Smooth muscle cell (in vitro differentiated cells): ENCODE measurements at regions not wholly inside any gene's neighbourhood (a gene's known extent, or its start where the extent isn't known, plus 50 kb on each side); places are given as distances from the start of the nearest gene placed in this dataset.

Experiments
- DNase-seq: peaks from one replicate; lab custom pipeline; 2025; ENCODE audit not compliant: unreplicated experiment; lab: John Stamatoyannopoulos, UW
- H2AFZ ChIP-seq: fragments of 200-600 bp; sonication (generic); 2 replicates; pipeline ENCODE4 v1.6.0; 2016; ENCODE audit warnings: antibody characterized with exemption, low read depth, mild to moderate bottlenecking
- H3F3A ChIP-seq: fragments of 200-600 bp; sonication (generic); 2 replicates; pipeline ENCODE4 v1.6.0; 2017; ENCODE audit warnings: antibody characterized with exemption, low read depth
- H3K27ac ChIP-seq: fragments of 200-600 bp; sonication (generic); 2 replicates; pipeline ENCODE4 v1.5.1; 2016; ENCODE audit warnings: low read depth, mild to moderate bottlenecking
- H3K27me3 ChIP-seq: fragments of 200-600 bp; sonication (generic); 2 replicates; pipeline ENCODE4 v1.6.1; 2016; ENCODE audit warnings: low read depth, mild to moderate bottlenecking
- H3K36me3 ChIP-seq: fragments of 200-600 bp; sonication (generic); 2 replicates; pipeline ENCODE4 v1.5.1; 2016; ENCODE audit warnings: low read depth
- H3K4me1 ChIP-seq: fragments of 200-600 bp; sonication (generic); 2 replicates; pipeline ENCODE4 v1.5.1; 2016; ENCODE audit warnings: low read depth
- H3K4me2 ChIP-seq: fragments of 200-600 bp; sonication (generic); 2 replicates; pipeline ENCODE4 v1.6.0; 2016; ENCODE audit warnings: mild to moderate bottlenecking
- H3K4me3 ChIP-seq: fragments of 200-600 bp; sonication (generic); 2 replicates; pipeline ENCODE4 v1.5.1; 2016; ENCODE audit warnings: mild to moderate bottlenecking
- H3K79me2 ChIP-seq: fragments of 200-600 bp; sonication (generic); 2 replicates; pipeline ENCODE4 v1.6.0; 2016; ENCODE audit warnings: low read depth, mild to moderate bottlenecking
- H3K9ac ChIP-seq: fragments of 200-600 bp; sonication (generic); 2 replicates; pipeline ENCODE4 v1.6.0; 2016; ENCODE audit warnings: low read depth
- H3K9me3 ChIP-seq: fragments of 200-600 bp; sonication (generic); replicated peaks from 2 replicates; pipeline ENCODE4 v1.5.1; 2016; ENCODE audit warnings: low read depth
- H4K20me1 ChIP-seq: fragments of 200-600 bp; sonication (generic); 2 replicates; pipeline ENCODE4 v1.6.0; 2016; ENCODE audit warnings: low read depth
- WGBS: methylation state at CpG from one replicate; pipeline ENCODE4 v1.1.7; 2016; ENCODE audit warnings: low lambda C conversion rate; 5-methylcytosine and 5-hydroxymethylcytosine counted together
- TF ChIP-seq, protein P1 (sequence below): fragments of 200-600 bp; sonication (generic); IDR thresholded peaks from 2 replicates; pipeline ENCODE4 v1.5.1; 2017; ENCODE audit warnings: borderline replicate concordance, mild to moderate bottlenecking, antibody characterized with exemption; ENCODE audit not compliant: insufficient read depth, poor library complexity, severe bottlenecking

DNA sequence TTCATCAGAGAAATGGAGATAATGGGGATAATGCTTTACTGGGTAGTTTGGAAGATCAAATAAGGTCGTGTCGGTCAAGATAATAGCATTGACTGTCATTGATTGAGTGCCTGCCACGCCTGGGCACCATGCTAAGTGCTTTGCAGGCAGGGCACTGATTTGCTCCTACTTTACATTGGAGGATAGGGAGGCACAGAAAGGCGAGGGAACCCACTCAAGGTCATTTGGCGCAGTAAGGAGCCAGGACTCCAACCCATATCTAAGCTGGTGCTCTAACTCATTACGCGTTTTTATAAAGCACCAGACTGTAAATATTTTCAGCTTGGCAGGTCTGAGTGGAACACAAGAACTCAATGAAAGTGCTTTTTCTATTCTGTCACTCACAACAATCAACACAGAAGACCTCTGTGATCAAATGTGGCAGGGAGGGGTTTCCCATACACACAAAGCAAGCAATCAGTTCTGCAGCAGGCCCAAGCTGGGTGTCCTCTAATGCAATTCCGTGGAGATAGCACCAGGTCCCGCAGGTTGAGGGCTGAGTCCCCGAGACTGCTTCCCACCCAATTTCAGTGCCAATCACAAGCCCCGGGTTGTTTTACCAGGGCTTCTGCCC lies 373.6 kb downstream of the CDH26 start:
- no peaks in the 10 kb centered on the region for H3K79me2 ChIP-seq
- TF ChIP-seq, protein P1, sequence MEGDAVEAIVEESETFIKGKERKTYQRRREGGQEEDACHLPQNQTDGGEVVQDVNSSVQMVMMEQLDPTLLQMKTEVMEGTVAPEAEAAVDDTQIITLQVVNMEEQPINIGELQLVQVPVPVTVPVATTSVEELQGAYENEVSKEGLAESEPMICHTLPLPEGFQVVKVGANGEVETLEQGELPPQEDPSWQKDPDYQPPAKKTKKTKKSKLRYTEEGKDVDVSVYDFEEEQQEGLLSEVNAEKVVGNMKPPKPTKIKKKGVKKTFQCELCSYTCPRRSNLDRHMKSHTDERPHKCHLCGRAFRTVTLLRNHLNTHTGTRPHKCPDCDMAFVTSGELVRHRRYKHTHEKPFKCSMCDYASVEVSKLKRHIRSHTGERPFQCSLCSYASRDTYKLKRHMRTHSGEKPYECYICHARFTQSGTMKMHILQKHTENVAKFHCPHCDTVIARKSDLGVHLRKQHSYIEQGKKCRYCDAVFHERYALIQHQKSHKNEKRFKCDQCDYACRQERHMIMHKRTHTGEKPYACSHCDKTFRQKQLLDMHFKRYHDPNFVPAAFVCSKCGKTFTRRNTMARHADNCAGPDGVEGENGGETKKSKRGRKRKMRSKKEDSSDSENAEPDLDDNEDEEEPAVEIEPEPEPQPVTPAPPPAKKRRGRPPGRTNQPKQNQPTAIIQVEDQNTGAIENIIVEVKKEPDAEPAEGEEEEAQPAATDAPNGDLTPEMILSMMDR: no peak
- WGBS: 81% methylated on average over 11 of the region's 11 CpGs
- H2AFZ ChIP-seq: no peak overlapping the region
- no peak overlapping the region for H3K4me3 ChIP-seq
- no peak overlapping the region for H3K9ac ChIP-seq
- H3K4me1 ChIP-seq: no peaks in the 10 kb centered on the region
- H3K27me3 ChIP-seq: no peaks in the 10 kb centered on the region
- no peak overlapping the region for H3K4me2 ChIP-seq
- H3K36me3 ChIP-seq: no peaks in the 10 kb centered on the region
- H3F3A ChIP-seq: no peaks in the 10 kb centered on the region
- H4K20me1 ChIP-seq: no peaks in the 10 kb centered on the region
- no peak for DNase-seq
- H3K9me3 ChIP-seq: no peaks in the 10 kb centered on the region
- H3K27ac ChIP-seq: no peak overlapping the region

DNA sequence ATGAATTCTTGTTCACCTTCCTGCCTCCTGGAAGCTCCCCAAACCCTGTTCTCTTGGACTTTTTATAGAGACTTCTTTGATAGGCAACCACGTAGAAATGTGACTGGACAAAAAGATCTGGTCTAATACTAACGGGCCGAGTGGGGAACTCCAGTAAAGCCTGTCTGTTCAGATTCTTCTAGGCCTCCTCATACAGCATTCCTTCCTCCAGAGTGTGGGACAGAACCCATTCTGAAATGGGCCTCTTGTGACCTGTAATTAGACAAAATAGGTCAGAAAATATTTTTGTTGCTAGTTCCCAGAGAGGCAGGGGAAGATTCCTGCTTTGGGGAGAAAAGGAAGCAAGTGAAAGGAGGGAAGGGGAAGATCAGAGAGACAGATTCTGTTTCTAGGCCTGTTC lies 374.3 kb downstream of the CDH26 start:
- H4K20me1 ChIP-seq: no peaks in the 10 kb centered on the region
- TF ChIP-seq, protein P1: no peak
- H3K9ac ChIP-seq: no peak overlapping the region
- no peaks in the 10 kb centered on the region for H3K79me2 ChIP-seq
- no peaks in the 10 kb centered on the region for H3K27me3 ChIP-seq
- H3K4me2 ChIP-seq: no peak overlapping the region
- H3K4me1 ChIP-seq: no peaks in the 10 kb centered on the region
- H3K4me3 ChIP-seq: no peak overlapping the region
- no peak overlapping the region for H3K27ac ChIP-seq
- WGBS: 69% methylated on average over 3 of the region's 3 CpGs
- H3K9me3 ChIP-seq: no peaks in the 10 kb centered on the region
- no peaks in the 10 kb centered on the region for H3K36me3 ChIP-seq
- no peak overlapping the region for H2AFZ ChIP-seq
- no peaks in the 10 kb centered on the region for H3F3A ChIP-seq
- DNase-seq: no peak

- no peak for DNase-seq
- Histone ChIP-seq H3K36me3 (no peaks in the 10 kb centered on the region), H3F3A (no peaks in the 10 kb centered on the region), H4K20me1 (no peaks in the 10 kb centered on the region), H3K4me1 (no peaks in the 10 kb centered on the region), H3K9ac (no peak overlapping the region), H3K27me3 (no peaks in the 10 kb centered on the region), H3K9me3 (no peaks in the 10 kb centered on the region), H3K4me2 (no peak overlapping the region), H3K79me2 (no peaks in the 10 kb centered on the region), H2AFZ (no peak overlapping the region), H3K4me3 (no peak overlapping the region), H3K27ac (no peak overlapping the region)
- TF ChIP-seq, protein P1: no peak
- WGBS: 95% methylated on average over 3 of the region's 3 CpGs
Measured at GRCh38 chr20:60334911-60335310, 376.7 kb downstream of the CDH26 start.

GRCh38 chr20:60338556-60338955 lies 380.3 kb downstream of the CDH26 start:
- no peaks in the 10 kb centered on the region for H3K4me1 ChIP-seq
- TF ChIP-seq, protein P1: no peak
- WGBS: 87% methylated on average over 8 of the region's 8 CpGs
- H3K4me2 ChIP-seq: no peak overlapping the region
- H3K79me2 ChIP-seq: no peaks in the 10 kb centered on the region
- H3K9me3 ChIP-seq: no peaks in the 10 kb centered on the region
- H3K36me3 ChIP-seq: no peaks in the 10 kb centered on the region
- H3K4me3 ChIP-seq: no peak overlapping the region
- no peak for DNase-seq
- H2AFZ ChIP-seq: no peak overlapping the region
- no peak overlapping the region for H3K27ac ChIP-seq
- no peaks in the 10 kb centered on the region for H3K27me3 ChIP-seq
- H3F3A ChIP-seq: no peaks in the 10 kb centered on the region
- H4K20me1 ChIP-seq: no peaks in the 10 kb centered on the region
- H3K9ac ChIP-seq: no peak overlapping the region
